ENCODE measurements at regions not wholly inside any gene's neighbourhood (a gene's known extent, or its start where the extent isn't known, plus 50 kb on each side); places are given as distances from the start of the nearest gene placed in this dataset.
A peak's percentile ranks its signal among the peaks of the same experiment; 100 is the strongest.

- no peak for DNase-seq (ENCODE audit: low read depth)
Measured at GRCh38 chr6:147811913-147812629, 303.6 kb downstream of the SAMD5 start.

GRCh38 chr6:147817042-147817689 lies 308.7 kb downstream of the SAMD5 start:
- no peak for DNase-seq (ENCODE audit: low read depth)

- no peak for DNase-seq (ENCODE audit: low read depth)
Measured at GRCh38 chr6:147820520-147820919, 312.0 kb downstream of the SAMD5 start.

- no peak for DNase-seq (ENCODE audit: low read depth)
Measured at GRCh38 chr6:147821295-147821897, 312.9 kb downstream of the SAMD5 start.

- DNase-seq (ENCODE audit: low read depth), result no peak
Measured at GRCh38 chr6:147823936-147824335, 315.4 kb downstream of the SAMD5 start.

- no peak for DNase-seq (ENCODE audit: low read depth)
Measured at GRCh38 chr6:147825848-147826247, 317.4 kb downstream of the SAMD5 start.

- no peak for DNase-seq (ENCODE audit: low read depth)
Measured at GRCh38 chr6:147826698-147827097, 318.2 kb downstream of the SAMD5 start.

- DNase-seq (ENCODE audit: low read depth), result no peak
Measured at GRCh38 chr6:147829418-147829817, 320.9 kb downstream of the SAMD5 start.

GRCh38 chr6:147829835-147830234 lies 321.3 kb downstream of the SAMD5 start:
- DNase-seq (ENCODE audit: low read depth), result no peak

- DNase-seq (ENCODE audit: low read depth), result no peak
Measured at GRCh38 chr6:147831356-147831755, 322.9 kb downstream of the SAMD5 start.

- DNase-seq (ENCODE audit: low read depth), result no peak
Measured at GRCh38 chr6:147833607-147834006, 325.1 kb downstream of the SAMD5 start.

GRCh38 chr6:147834084-147834776 lies 325.7 kb downstream of the SAMD5 start:
- no peak for DNase-seq (ENCODE audit: low read depth)

GRCh38 chr6:147837540-147837939 lies 329.1 kb downstream of the SAMD5 start:
- peak; percentile 42 for DNase-seq (ENCODE audit: low read depth)

- no peak for DNase-seq (ENCODE audit: low read depth)
Measured at GRCh38 chr6:147839708-147840610, 331.5 kb downstream of the SAMD5 start.

- DNase-seq (ENCODE audit: low read depth), result no peak
Measured at GRCh38 chr6:147841547-147842148, 333.2 kb downstream of the SAMD5 start.

- DNase-seq (ENCODE audit: low read depth), result no peak
Measured at GRCh38 chr6:147849401-147850330, 341.2 kb downstream of the SAMD5 start.

- peak; percentile 47 for DNase-seq (ENCODE audit: low read depth)
Measured at GRCh38 chr6:147852772-147853171, 344.3 kb downstream of the SAMD5 start.

- no peak for DNase-seq (ENCODE audit: low read depth)
Measured at GRCh38 chr6:147853574-147853973, 345.1 kb downstream of the SAMD5 start.

GRCh38 chr6:147855803-147856482 lies 347.5 kb downstream of the SAMD5 start:
- DNase-seq (ENCODE audit: low read depth), result no peak
